GM12878 (cell line): ENCODE measurements at regions not wholly inside any gene's neighbourhood (a gene's known extent, or its start where the extent isn't known, plus 50 kb on each side); places are given as distances from the start of the nearest gene placed in this dataset.

Source experiments
- ATAC-seq: fragments of 200-7000 bp; cut with Tn5 transposase; 3 replicates; pipeline ENCODE4 v1.9.1; 2020; ENCODE audit warnings: mild to moderate bottlenecking, moderate library complexity
- BruUV-seq: library from RNA; stranded (reverse); fragments of 400-500 nt; replicated peaks from 2 replicates; lab custom pipeline; 2021; lab: Mats Ljungman, UMichigan
- CTCF ChIA-PET: fragments of 300-600 bp; sonication (Branson Sonifier 250); formaldehyde crosslinking; extraction: SDS; loops from one replicate; lab custom pipeline; 2021; ENCODE audit warnings: inconsistent platforms; lab: Yijun Ruan, JAX
- POLR2A ChIA-PET: fragments of 350-600 bp; formaldehyde crosslinking; extraction: SDS; loops from one replicate; lab custom pipeline; 2021; ENCODE audit warnings: inconsistent platforms; lab: Charles Lee
- RAD21 ChIA-PET: fragments of 300-600 bp; sonication (Branson Sonifier 250); formaldehyde crosslinking; loops from one replicate; lab custom pipeline; 2023; ENCODE audit warnings: antibody characterized with exemption; ENCODE audit not compliant: unreplicated experiment; lab: Charles Lee
- SMC1A ChIA-PET: fragments of 300-600 bp; sonication (Branson Sonifier 250); formaldehyde crosslinking; loops from one replicate; lab custom pipeline; 2023; ENCODE audit not compliant: unreplicated experiment, uncharacterized antibody; lab: Charles Lee
- DNase-seq: peaks from one replicate; pipeline ENCODE4 v3.0.0-alpha.2; 2011; ENCODE audit warnings: low read depth, low spot score
- FAIRE-seq: peaks from 3 replicates; lab custom pipeline; 2011; peaks lifted over from hg19 to GRCh38; lab: Jason Lieb, UNC
- H2AFZ ChIP-seq: 2 replicates; pipeline ENCODE4 v1.6.0; 2011; ENCODE audit warnings: low read depth, low read length, control low read depth; ENCODE audit not compliant: control insufficient read depth
- H3K27ac ChIP-seq: 2 replicates; pipeline ENCODE4 v1.5.1; 2011; ENCODE audit warnings: control low read depth; ENCODE audit not compliant: control insufficient read depth, insufficient read depth
- H3K27me3 ChIP-seq, 2 experiments: replicated peaks in 1 of 2; 2 replicates each; pipeline versions ENCODE4 v1.6.0 to v1.6.1; 2011; ENCODE audit warnings: low read length in 1 of 2; ENCODE audit not compliant: control insufficient read depth in 2 of 2, insufficient read depth in 2 of 2
- H3K36me3 ChIP-seq, 2 experiments: 2 replicates each; pipeline ENCODE4 v1.5.1; 2011; ENCODE audit warnings: low read length in 1 of 2; ENCODE audit not compliant: control insufficient read depth in 2 of 2, insufficient read depth in 2 of 2
- H3K4me1 ChIP-seq: 2 replicates; pipeline ENCODE4 v1.6.1; 2011; ENCODE audit warnings: mild to moderate bottlenecking, low read length, moderate library complexity, mixed read lengths; ENCODE audit not compliant: control insufficient read depth, insufficient read depth
- H3K4me2 ChIP-seq: 2 replicates; pipeline ENCODE4 v1.6.0; 2011; ENCODE audit warnings: control low read depth; ENCODE audit not compliant: control insufficient read depth, insufficient read depth
- H3K4me3 ChIP-seq: fragments of 200-600 bp; sonication (generic); 2 replicates; pipeline ENCODE4 v1.5.1; 2016
- H3K79me2 ChIP-seq: 2 replicates; pipeline ENCODE4 v1.6.0; 2011; ENCODE audit warnings: low read length; ENCODE audit not compliant: control insufficient read depth, insufficient read depth
- H3K9ac ChIP-seq: 2 replicates; pipeline ENCODE4 v1.8.0; 2011; ENCODE audit warnings: low read length, control low read depth, mixed read lengths; ENCODE audit not compliant: control insufficient read depth, insufficient read depth
- H3K9me3 ChIP-seq: replicated peaks from 3 replicates; pipeline ENCODE4 v1.5.1; 2011; ENCODE audit warnings: mild to moderate bottlenecking, low read length; ENCODE audit not compliant: control insufficient read depth, insufficient read depth
- H4K20me1 ChIP-seq: 2 replicates; pipeline ENCODE4 v1.6.0; 2011; ENCODE audit not compliant: control insufficient read depth, insufficient read depth
- STAT1 ChIP-seq: fragments of 450-650 bp; conservative IDR thresholded peaks from 2 replicates; pipeline ENCODE4 v1.6.1; 2014; ENCODE audit warnings: antibody characterized with exemption, mild to moderate bottlenecking
- TCF12 ChIP-seq: IDR thresholded peaks from 2 replicates; pipeline ENCODE4 v1.6.1; 2011; ENCODE audit warnings: low read depth, mild to moderate bottlenecking, low read length
- ZNF207 ChIP-seq: fragments of 450-650 bp; IDR thresholded peaks from 2 replicates; pipeline ENCODE4 v1.6.1; 2014; ENCODE audit warnings: antibody characterized with exemption, mild to moderate bottlenecking, borderline replicate concordance
- WGBS: methylation state at CpG from one replicate; pipeline ENCODE4 v1.1.6; 2016; ENCODE audit warnings: low lambda C conversion rate; ENCODE audit not compliant: insufficient replicate concordance, insufficient coverage; ENCODE audit errors: missing lambda C conversion rate; 5-methylcytosine and 5-hydroxymethylcytosine counted together
- in situ Hi-C: fragments of 300-500 bp; cut with MboI; formaldehyde crosslinking; loops from 9 replicates; pipeline ENCODE4 v1.14.3; 2018; ENCODE audit warnings: mixed read lengths
- intact Hi-C: fragments of 100-400 bp; cut with micrococcal nuclease; formaldehyde crosslinking; loops from one replicate; pipeline ENCODE4 v1.14.2; 2022; ENCODE audit not compliant: unreplicated experiment
- TF ChIP-seq, protein P1 (sequence below): IDR thresholded peaks from 2 replicates; pipeline ENCODE4 v1.6.1; 2012; ENCODE audit warnings: mild to moderate bottlenecking, low read depth, low read length

DNA sequence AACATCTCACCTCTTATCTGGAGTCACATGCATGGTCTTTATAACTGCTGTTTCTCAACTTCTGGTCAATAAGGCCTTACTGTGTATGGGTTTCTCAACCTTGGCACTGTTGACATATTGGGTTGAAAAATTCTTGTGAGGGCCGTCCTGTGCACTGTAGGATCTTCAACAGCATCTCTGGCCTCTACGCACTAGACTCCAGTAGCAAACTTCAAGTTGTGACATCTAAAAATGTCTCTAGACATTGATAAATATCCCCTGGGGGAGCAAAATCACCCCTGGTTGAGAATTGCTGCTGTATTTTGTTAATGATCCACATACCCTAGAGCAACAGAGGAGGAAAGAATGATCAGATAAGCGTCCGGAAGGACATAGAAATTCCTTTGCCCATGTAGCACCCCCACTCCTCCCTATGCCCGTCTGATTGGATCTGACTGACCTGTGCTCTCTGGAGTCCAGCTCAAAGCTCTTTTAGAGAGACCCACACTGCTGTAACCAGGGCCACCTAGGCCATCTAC is 423.5 kb upstream of the ZMIZ1 start:
- Histone ChIP-seq H4K20me1 (no peaks in the 10 kb centered on the region), H3K4me3 (no peak overlapping the region), H3K4me1 (no peaks in the 10 kb centered on the region), H3K4me2 (no peak overlapping the region), H3K36me3 (no peaks in the 10 kb centered on the region), H3K27ac (no peak overlapping the region), H2AFZ (no peak overlapping the region), H3K9me3 (no peaks in the 10 kb centered on the region; the same call in 2 of the 3 replicates), H3K9ac (no peak overlapping the region), H3K27me3 (no peaks in the 10 kb centered on the region; a peak in 1 of 4 replicates), H3K79me2 (no peaks in the 10 kb centered on the region)
- in situ Hi-C loops, result no loop called here
- SMC1A ChIA-PET, result no interaction called here
- TF ChIP-seq, protein P1, sequence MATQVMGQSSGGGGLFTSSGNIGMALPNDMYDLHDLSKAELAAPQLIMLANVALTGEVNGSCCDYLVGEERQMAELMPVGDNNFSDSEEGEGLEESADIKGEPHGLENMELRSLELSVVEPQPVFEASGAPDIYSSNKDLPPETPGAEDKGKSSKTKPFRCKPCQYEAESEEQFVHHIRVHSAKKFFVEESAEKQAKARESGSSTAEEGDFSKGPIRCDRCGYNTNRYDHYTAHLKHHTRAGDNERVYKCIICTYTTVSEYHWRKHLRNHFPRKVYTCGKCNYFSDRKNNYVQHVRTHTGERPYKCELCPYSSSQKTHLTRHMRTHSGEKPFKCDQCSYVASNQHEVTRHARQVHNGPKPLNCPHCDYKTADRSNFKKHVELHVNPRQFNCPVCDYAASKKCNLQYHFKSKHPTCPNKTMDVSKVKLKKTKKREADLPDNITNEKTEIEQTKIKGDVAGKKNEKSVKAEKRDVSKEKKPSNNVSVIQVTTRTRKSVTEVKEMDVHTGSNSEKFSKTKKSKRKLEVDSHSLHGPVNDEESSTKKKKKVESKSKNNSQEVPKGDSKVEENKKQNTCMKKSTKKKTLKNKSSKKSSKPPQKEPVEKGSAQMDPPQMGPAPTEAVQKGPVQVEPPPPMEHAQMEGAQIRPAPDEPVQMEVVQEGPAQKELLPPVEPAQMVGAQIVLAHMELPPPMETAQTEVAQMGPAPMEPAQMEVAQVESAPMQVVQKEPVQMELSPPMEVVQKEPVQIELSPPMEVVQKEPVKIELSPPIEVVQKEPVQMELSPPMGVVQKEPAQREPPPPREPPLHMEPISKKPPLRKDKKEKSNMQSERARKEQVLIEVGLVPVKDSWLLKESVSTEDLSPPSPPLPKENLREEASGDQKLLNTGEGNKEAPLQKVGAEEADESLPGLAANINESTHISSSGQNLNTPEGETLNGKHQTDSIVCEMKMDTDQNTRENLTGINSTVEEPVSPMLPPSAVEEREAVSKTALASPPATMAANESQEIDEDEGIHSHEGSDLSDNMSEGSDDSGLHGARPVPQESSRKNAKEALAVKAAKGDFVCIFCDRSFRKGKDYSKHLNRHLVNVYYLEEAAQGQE, result no peak
- TF ChIP-seq ZNF207 (no peak), STAT1 (no peak), TCF12 (no peak)
- BruUV-seq, result no TSS peak
- no peak for DNase-seq
- FAIRE-seq, result no peak
- CTCF ChIA-PET, result interaction anchor here (1.2 kb wide), 1 partner anchor 11 kb away, joined by 3 read pairs; no protein-coding TSS in a partner anchor
- intact Hi-C loops, result no loop called here
- 37% methylated on average over 5 of the region's 5 CpGs for WGBS
- ATAC-seq, result no peak
- POLR2A ChIA-PET, result no interaction called here
- RAD21 ChIA-PET, result no interaction called here
